H1 (cell line): ENCODE measurements at regions not wholly inside any gene's neighbourhood (a gene's known extent, or its start where the extent isn't known, plus 50 kb on each side); places are given as distances from the start of the nearest gene placed in this dataset.

ENCODE experiments used
- CTCF ChIA-PET: fragments of 300-600 bp; sonication (Branson Sonifier 250); formaldehyde crosslinking; loops from one replicate; lab custom pipeline; 2021; ENCODE audit not compliant: partially characterized antibody; lab: Charles Lee
- POLR2A ChIA-PET: fragments of 300-600 bp; sonication (Branson Sonifier 250); formaldehyde crosslinking; loops from one replicate; lab custom pipeline; 2021; ENCODE audit warnings: inconsistent platforms; ENCODE audit not compliant: partially characterized antibody; lab: Charles Lee
- DNase-seq, 2 experiments: peaks; one replicate each; pipeline versions ENCODE4 v3.0.0 to v3.0.0-alpha.2; 2010 to 2022; ENCODE audit warnings: low spot score in 2 of 2, low read depth in 1 of 2, mixed read lengths in 1 of 2
- FAIRE-seq: peaks from 2 replicates; lab custom pipeline; 2011; peaks lifted over from hg19 to GRCh38; lab: Jason Lieb, UNC
- H2AFZ ChIP-seq: 2 replicates; pipeline ENCODE4 v1.8.1; 2012; ENCODE audit warnings: low read length, inconsistent platforms
- H2AK5ac ChIP-seq: 2 replicates; pipeline ENCODE4 v1.6.1; 2013; ENCODE audit warnings: low read depth, low read length
- H2BK120ac ChIP-seq: replicated peaks from 2 replicates; pipeline ENCODE3; 2013; ENCODE audit warnings: low read depth, low read length, inconsistent platforms
- H2BK12ac ChIP-seq: 2 replicates; pipeline ENCODE4 v1.6.1; 2013; ENCODE audit warnings: low read depth, low read length
- H2BK15ac ChIP-seq: 2 replicates; pipeline ENCODE4 v1.6.1; 2013; ENCODE audit warnings: low read length
- H2BK20ac ChIP-seq: 2 replicates; pipeline ENCODE4 v1.6.1; 2013; ENCODE audit warnings: low read length
- H2BK5ac ChIP-seq: 2 replicates; pipeline ENCODE4 v1.6.1; 2013; ENCODE audit warnings: low read depth, low read length
- H3K14ac ChIP-seq: 2 replicates; pipeline ENCODE4 v1.6.1; 2013; ENCODE audit warnings: inconsistent platforms; ENCODE audit not compliant: insufficient read length
- H3K18ac ChIP-seq: 2 replicates; pipeline ENCODE4 v1.6.1; 2013; ENCODE audit warnings: low read length; ENCODE audit errors: extremely low read depth
- H3K23ac ChIP-seq: 2 replicates; pipeline ENCODE4 v1.6.1; 2013; ENCODE audit warnings: inconsistent platforms; ENCODE audit not compliant: insufficient read length
- H3K23me2 ChIP-seq: 2 replicates; pipeline ENCODE4 v1.6.1; 2013; ENCODE audit warnings: low read depth, low read length
- H3K27ac ChIP-seq: 2 replicates; pipeline ENCODE4 v1.6.1; 2011; ENCODE audit warnings: low read depth, low read length, inconsistent platforms
- H3K27me3 ChIP-seq, 4 experiments: replicated peaks in 1 of 4; 1 replicate in 1 of 4; 2 replicates in 3 of 4; pipeline versions ENCODE4 v1.6.1 to v1.8.1; 2011 to 2013; ENCODE audit warnings: low read length in 3 of 4, mild to moderate bottlenecking in 3 of 4, inconsistent platforms in 2 of 4, mixed read lengths in 2 of 4, moderate library complexity in 1 of 4; ENCODE audit not compliant: control insufficient read depth in 3 of 4, insufficient read depth in 3 of 4; ENCODE audit errors: extremely low read depth in 1 of 4
- H3K36me3 ChIP-seq, 4 experiments: 2 replicates each; pipeline versions ENCODE4 v1.6.1 to v1.8.1; 2011 to 2013; ENCODE audit warnings: mild to moderate bottlenecking in 4 of 4, low read length in 3 of 4, moderate library complexity in 2 of 4, control low read depth in 1 of 4, inconsistent platforms in 1 of 4; ENCODE audit not compliant: insufficient read depth in 4 of 4, control insufficient read depth in 2 of 4
- H3K4ac ChIP-seq: replicated peaks from 2 replicates; pipeline ENCODE3; 2013; ENCODE audit warnings: low read length, low read depth, mixed read lengths, inconsistent platforms; ENCODE audit not compliant: insufficient read length
- H3K4me1 ChIP-seq, 4 experiments: replicated peaks in 1 of 4; 1 replicate in 1 of 4; 2 replicates in 3 of 4; pipeline versions ENCODE4 v1.6.1 to v1.8.1; 2011 to 2013; ENCODE audit warnings: low read length in 3 of 4, inconsistent platforms in 2 of 4, mixed read lengths in 1 of 4; ENCODE audit not compliant: insufficient read depth in 4 of 4, control insufficient read depth in 3 of 4
- H3K4me2 ChIP-seq, 2 experiments: 2 replicates each; pipeline versions ENCODE4 v1.6.1 to v1.8.1; 2011 to 2013; ENCODE audit warnings: low read depth in 2 of 2, low read length in 2 of 2, control low read depth in 1 of 2, inconsistent platforms in 1 of 2, mild to moderate bottlenecking in 1 of 2; ENCODE audit not compliant: insufficient read depth in 1 of 2
- H3K4me3 ChIP-seq, 4 experiments: fragments of 200-600, 300-600 bp in 1 of 4; sonication (generic), shearing (Covaris generic), sonication (Bioruptor Twin) in 1 of 4; 2 replicates each; pipeline versions ENCODE4 v1.5.1 to v1.8.1; 2011 to 2016; ENCODE audit warnings: low read length in 4 of 4, low read depth in 3 of 4, control low read depth in 2 of 4, inconsistent platforms in 2 of 4, mild to moderate bottlenecking in 2 of 4, mixed read lengths in 1 of 4, moderate library complexity in 1 of 4; ENCODE audit not compliant: insufficient read depth in 2 of 4; ENCODE audit errors: extremely low read depth in 1 of 4
- H3K56ac ChIP-seq: replicated peaks from 2 replicates; pipeline ENCODE3; 2013; ENCODE audit warnings: low read depth, mild to moderate bottlenecking, mixed read lengths, low read length, inconsistent platforms; ENCODE audit not compliant: insufficient read length
- H3K79me1 ChIP-seq: 2 replicates; pipeline ENCODE4 v1.6.1; 2013; ENCODE audit warnings: low read depth, low read length, control low read depth
- H3K79me2 ChIP-seq, 2 experiments: 2 replicates each; pipeline versions ENCODE4 v1.6.1 to v1.8.1; 2012 to 2013; ENCODE audit warnings: low read length in 2 of 2, mild to moderate bottlenecking in 2 of 2, inconsistent platforms in 1 of 2; ENCODE audit not compliant: insufficient read depth in 2 of 2, control insufficient read depth in 1 of 2
- H3K9ac ChIP-seq, 4 experiments: replicated peaks in 1 of 4; 1 replicate in 1 of 4; 2 replicates in 3 of 4; pipeline versions ENCODE4 v1.6.1 to v1.8.1; 2011 to 2013; ENCODE audit warnings: low read depth in 3 of 4, low read length in 3 of 4, control low read depth in 2 of 4, mild to moderate bottlenecking in 2 of 4, moderate library complexity in 2 of 4, inconsistent platforms in 1 of 4; ENCODE audit errors: extremely low read depth in 1 of 4
- H3K9me3 ChIP-seq, 2 experiments: 2 replicates each; pipeline versions ENCODE4 v1.6.1 to v1.8.1; 2012 to 2013; ENCODE audit warnings: mild to moderate bottlenecking in 2 of 2, moderate library complexity in 2 of 2, control low read depth in 1 of 2, inconsistent platforms in 1 of 2, low read depth in 1 of 2, low read length in 1 of 2, mixed read lengths in 1 of 2; ENCODE audit not compliant: insufficient read depth in 2 of 2
- H4K20me1 ChIP-seq, 2 experiments: replicated peaks in 1 of 2; 2 replicates each; pipeline versions ENCODE3 to v1.8.1; 2011 to 2013; ENCODE audit warnings: inconsistent platforms in 2 of 2, low read length in 2 of 2, mild to moderate bottlenecking in 1 of 2; ENCODE audit not compliant: insufficient read depth in 2 of 2, control insufficient read depth in 1 of 2
- H4K5ac ChIP-seq: 2 replicates; pipeline ENCODE4 v1.6.1; 2013; ENCODE audit warnings: low read length, low read depth, mixed read lengths, inconsistent platforms; ENCODE audit not compliant: insufficient read length
- H4K8ac ChIP-seq: 2 replicates; pipeline ENCODE4 v1.8.0; 2013; ENCODE audit warnings: mild to moderate bottlenecking, moderate library complexity, low read length, inconsistent platforms; ENCODE audit not compliant: insufficient read depth; ENCODE audit errors: extremely low read depth
- H4K91ac ChIP-seq: replicated peaks from 2 replicates; pipeline ENCODE3; 2013; ENCODE audit warnings: low read length, mixed read lengths, inconsistent platforms; ENCODE audit not compliant: insufficient read length
- CREB1 ChIP-seq: IDR thresholded peaks from 2 replicates; pipeline ENCODE4 v1.6.1; 2012; ENCODE audit warnings: inconsistent platforms
- SIN3A ChIP-seq, 2 experiments: IDR thresholded peaks in 1 of 2; conservative IDR thresholded peaks in 1 of 2; 2 replicates each; pipeline ENCODE4 v1.6.1; 2011 to 2012; ENCODE audit warnings: low read length in 2 of 2, improper control_type of control experiment in 1 of 2, low read depth in 1 of 2, mild to moderate bottlenecking in 1 of 2
- SP1 ChIP-seq: IDR thresholded peaks from 2 replicates; pipeline ENCODE4 v1.6.1; 2011; ENCODE audit warnings: low read depth, low read length

DNA sequence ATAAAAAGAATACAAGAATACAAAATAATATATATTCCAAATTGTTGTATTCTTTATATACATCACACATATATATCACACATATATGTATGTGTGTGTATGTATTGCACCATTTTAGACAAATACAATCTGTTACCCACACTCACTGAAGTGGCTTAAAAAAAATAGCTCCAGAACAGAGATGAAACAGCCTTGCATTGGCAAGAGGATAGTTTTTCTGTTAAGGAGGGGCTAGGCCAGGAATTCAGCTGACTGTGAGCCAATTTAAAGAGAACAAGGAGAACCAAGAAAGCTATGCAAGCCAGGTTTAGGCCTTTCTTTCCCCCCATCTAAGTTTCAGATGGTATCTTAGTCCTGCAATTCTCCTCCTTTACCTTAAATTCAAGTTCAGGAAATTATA lies 257.5 kb downstream of the MZT1 start:
- Histone ChIP-seq H3K79me2 (no peaks in the 10 kb centered on the region), H3K27me3 (no peaks in the 10 kb centered on the region), H4K5ac (no peak overlapping the region), H2AFZ (no peak overlapping the region), H3K9ac (no peak overlapping the region), H3K4me2 (no peak overlapping the region), H2AK5ac (no peak overlapping the region), H2BK12ac (no peak overlapping the region), H2BK120ac (no peak overlapping the region), H2BK15ac (no peak overlapping the region), H4K20me1 (no peaks in the 10 kb centered on the region), H3K4ac (no peak overlapping the region), H3K56ac (no peak overlapping the region), H2BK5ac (no peak overlapping the region), H3K14ac (no peak overlapping the region), H2BK20ac (no peak overlapping the region), H4K8ac (no peak overlapping the region), H4K91ac (no peak overlapping the region), H3K4me1 (no peaks in the 10 kb centered on the region), H3K23ac (no peak overlapping the region), H3K9me3 (no peaks in the 10 kb centered on the region), H3K18ac (no peak overlapping the region), H3K4me3 (no peak overlapping the region), H3K36me3 (no peaks in the 10 kb centered on the region), H3K27ac (no peak overlapping the region), H3K23me2 (no peaks in the 10 kb centered on the region), H3K79me1 (no peaks in the 10 kb centered on the region)
- ChIA-PET POLR2A (no interaction called here), CTCF (interaction anchor here (1.2 kb wide), 1 partner anchor 796 kb away, joined by 3 read pairs; no protein-coding TSS in a partner anchor)
- DNase-seq (no peak), FAIRE-seq (no peak)
- TF ChIP-seq SIN3A (conservative IDR thresholded peaks at IDR 0.05 in 1 of 2, IDR thresholded peaks at IDR 0.05 in 1 of 2; ENCODE audit: low read depth in 1 of 2, low read length in 2 of 2): no peak
- no peak for TF ChIP-seq SP1
- no peak for TF ChIP-seq CREB1
